Retinal pigment epithelial cell (primary cell): ENCODE measurements at regions not wholly inside any gene's neighbourhood (a gene's known extent, or its start where the extent isn't known, plus 50 kb on each side); places are given as distances from the start of the nearest gene placed in this dataset.

Source experiments
- DNase-seq: peaks from one replicate; pipeline ENCODE4 v3.0.0-alpha.2; 2010; ENCODE audit warnings: low read depth
- H3K4me3 ChIP-seq: 2 replicates; pipeline ENCODE4 v1.5.1; 2011; ENCODE audit warnings: mild to moderate bottlenecking, low read length, control low read depth, moderate library complexity
- CTCF ChIP-seq: conservative IDR thresholded peaks from 2 replicates; pipeline ENCODE4 v1.5.1; 2011; ENCODE audit warnings: low read depth, low read length, control low read depth, inconsistent platforms

GRCh38 chr2:39508198-39508597 is 71.1 kb upstream of the MAP4K3 start:
- DNase-seq: no peak
- no peak overlapping the region for H3K4me3 ChIP-seq
- no peak for TF ChIP-seq CTCF

GRCh38 chr2:39510140-39510539 is 73.1 kb upstream of the MAP4K3 start:
- no peak for TF ChIP-seq CTCF
- no peak overlapping the region for H3K4me3 ChIP-seq
- no peak for DNase-seq

- no peak for TF ChIP-seq CTCF
- H3K4me3 ChIP-seq: no peak overlapping the region
- DNase-seq: no peak
Observed at GRCh38 chr2:39511219-39511604, 74.1 kb upstream of the MAP4K3 start.

GRCh38 chr2:39511605-39512433 is 74.7 kb upstream of the MAP4K3 start:
- no peak overlapping the region for H3K4me3 ChIP-seq
- no peak for DNase-seq
- TF ChIP-seq CTCF: no peak

- TF ChIP-seq CTCF: no peak
- H3K4me3 ChIP-seq: no peak overlapping the region
- no peak for DNase-seq
Observed at GRCh38 chr2:39512434-39512935, 75.4 kb upstream of the MAP4K3 start.

GRCh38 chr2:39512941-39513340 is 75.9 kb upstream of the MAP4K3 start:
- TF ChIP-seq CTCF: no peak
- no peak for DNase-seq
- no peak overlapping the region for H3K4me3 ChIP-seq

- TF ChIP-seq CTCF: peak; percentile 73
- DNase-seq: peak; percentile 75
- H3K4me3 ChIP-seq: no peak overlapping the region
Observed at GRCh38 chr2:39513641-39514094, 76.6 kb upstream of the MAP4K3 start.
